Endothelial cell of umbilical vein (primary cell): ENCODE measurements at regions not wholly inside any gene's neighbourhood (a gene's known extent, or its start where the extent isn't known, plus 50 kb on each side); places are given as distances from the start of the nearest gene placed in this dataset.

Source experiments
- BruUV-seq: library from RNA; stranded (reverse); fragments of 400-500 nt; replicated peaks from 2 replicates; lab custom pipeline; 2021; lab: Mats Ljungman, UMichigan
- CTCF ChIA-PET: fragments of 300-600, 350-600 bp; sonication (Branson Sonifier 250); formaldehyde crosslinking; loops from one replicate; lab custom pipeline; 2021; ENCODE audit warnings: antibody characterized with exemption, inconsistent platforms; lab: Charles Lee
- POLR2A ChIA-PET: fragments of 300-600, 350-600 bp; sonication (Branson Sonifier 250); formaldehyde crosslinking; loops from one replicate; lab custom pipeline; 2021; ENCODE audit warnings: antibody characterized with exemption, inconsistent platforms; lab: Charles Lee
- DNase-seq: peaks from one replicate; pipeline ENCODE4 v3.0.0-alpha.2; 2011; ENCODE audit warnings: low read depth, low spot score
- FAIRE-seq: peaks from 2 replicates; lab custom pipeline; 2011; peaks lifted over from hg19 to GRCh38; lab: Jason Lieb, UNC
- H2AFZ ChIP-seq: 2 replicates; pipeline ENCODE4 v1.6.0; 2012; ENCODE audit warnings: low read depth, low read length, control low read depth, inconsistent platforms
- H3K27ac ChIP-seq: 2 replicates; pipeline ENCODE4 v1.5.1; 2011; ENCODE audit warnings: low read depth, mild to moderate bottlenecking, control low read depth, low read length, moderate library complexity; ENCODE audit not compliant: insufficient read depth
- H3K27me3 ChIP-seq, 2 experiments: 2 replicates each; pipeline versions ENCODE4 v1.6.0 to v1.6.1; 2011; ENCODE audit warnings: low read length in 2 of 2, mixed read lengths in 1 of 2; ENCODE audit not compliant: control insufficient read depth in 2 of 2, insufficient read depth in 2 of 2
- H3K36me3 ChIP-seq, 2 experiments: 2 replicates in 1 of 2; 3 replicates in 1 of 2; pipeline ENCODE4 v1.5.1; 2011; ENCODE audit warnings: low read length in 2 of 2, mild to moderate bottlenecking in 1 of 2, moderate library complexity in 1 of 2; ENCODE audit not compliant: control insufficient read depth in 2 of 2, insufficient read depth in 2 of 2; ENCODE audit errors: extremely low read depth in 1 of 2
- H3K4me1 ChIP-seq: 3 replicates; pipeline ENCODE4 v1.5.1; 2011; ENCODE audit warnings: mild to moderate bottlenecking, low read length; ENCODE audit not compliant: control insufficient read depth, insufficient read depth; ENCODE audit errors: extremely low read depth
- H3K4me2 ChIP-seq: 2 replicates; pipeline ENCODE4 v1.6.1; 2011; ENCODE audit warnings: low read length, control low read depth, mixed read lengths; ENCODE audit not compliant: insufficient read depth
- H3K4me3 ChIP-seq, 3 experiments: fragments of 200-600 bp in 1 of 3; sonication (generic), shearing (Covaris generic) in 1 of 3; replicated peaks in 1 of 3; 2 replicates each; pipeline ENCODE4 v1.5.1; 2011 to 2016; ENCODE audit warnings: control low read depth in 3 of 3, low read length in 3 of 3, mild to moderate bottlenecking in 2 of 3, inconsistent platforms in 1 of 3, low read depth in 1 of 3, moderate library complexity in 1 of 3; ENCODE audit not compliant: insufficient read depth in 1 of 3
- H3K79me2 ChIP-seq: 2 replicates; pipeline ENCODE4 v1.6.0; 2012; ENCODE audit warnings: low read length, inconsistent platforms; ENCODE audit not compliant: control insufficient read depth, insufficient read depth
- H3K9ac ChIP-seq: replicated peaks from 2 replicates; pipeline ENCODE3; 2011; ENCODE audit warnings: low read length, control low read depth; ENCODE audit not compliant: insufficient read depth; ENCODE audit errors: extremely low read depth
- H3K9me1 ChIP-seq: replicated peaks from 3 replicates; pipeline ENCODE4 v1.6.0; 2011; ENCODE audit warnings: mild to moderate bottlenecking, low read length; ENCODE audit not compliant: control insufficient read depth, insufficient read depth; ENCODE audit errors: extremely low read depth
- H3K9me3 ChIP-seq: replicated peaks from 2 replicates; pipeline ENCODE4 v1.5.1; 2012; ENCODE audit warnings: low read length, inconsistent platforms; ENCODE audit not compliant: control insufficient read depth, insufficient read depth
- H4K20me1 ChIP-seq: replicated peaks from 2 replicates; pipeline ENCODE3; 2011; ENCODE audit warnings: mild to moderate bottlenecking, low read length; ENCODE audit not compliant: control insufficient read depth, insufficient read depth; ENCODE audit errors: extremely low read depth
- CTCF ChIP-seq, 2 donors: IDR thresholded peaks; 1 replicate in 1 of 2; 2 replicates in 1 of 2; pipeline ENCODE4 v1.5.1; 2011; ENCODE audit warnings: low read length in 2 of 2, mild to moderate bottlenecking in 2 of 2, moderate library complexity in 2 of 2, control low read depth in 1 of 2, inconsistent platforms in 1 of 2, low read depth in 1 of 2; ENCODE audit not compliant: insufficient read depth in 1 of 2; ENCODE audit errors: extremely low read depth in 1 of 2
- EZH2 ChIP-seq: IDR thresholded peaks from 2 replicates; pipeline ENCODE4 v1.6.1; 2012; ENCODE audit warnings: borderline replicate concordance, low read depth, mild to moderate bottlenecking, moderate library complexity, low read length, inconsistent platforms; ENCODE audit not compliant: severe bottlenecking
- FOS ChIP-seq: IDR thresholded peaks from 2 replicates; pipeline ENCODE4 v1.6.1; 2011; ENCODE audit warnings: mild to moderate bottlenecking, low read length, moderate library complexity, borderline replicate concordance; ENCODE audit not compliant: insufficient read depth
- GATA2 ChIP-seq: IDR thresholded peaks from 2 replicates; pipeline ENCODE4 v1.7.0; 2011; ENCODE audit warnings: low read depth, mild to moderate bottlenecking, moderate library complexity, mixed read lengths, low read length; ENCODE audit not compliant: insufficient read length, insufficient read depth
- JUN ChIP-seq: IDR thresholded peaks from 2 replicates; pipeline ENCODE4 v1.6.1; 2011; ENCODE audit warnings: borderline replicate concordance, low read depth; ENCODE audit not compliant: insufficient read length, insufficient read depth
- MAX ChIP-seq: IDR thresholded peaks from 2 replicates; pipeline ENCODE4 v1.6.1; 2011; ENCODE audit not compliant: insufficient read depth, insufficient read length
- MYC ChIP-seq: IDR thresholded peaks from one replicate; pipeline ENCODE4 v1.6.1; 2011; ENCODE audit warnings: mild to moderate bottlenecking, low read depth, low read length
- POLR2A ChIP-seq: IDR thresholded peaks from 2 replicates; pipeline ENCODE4 v1.6.1; 2012; ENCODE audit warnings: low read depth, mild to moderate bottlenecking, control low read depth, low read length
- POLR2AphosphoS5 ChIP-seq: IDR thresholded peaks from 2 replicates; pipeline ENCODE4 v1.6.1; 2012; ENCODE audit warnings: low read depth, mild to moderate bottlenecking, control low read depth, low read length, moderate library complexity; ENCODE audit not compliant: insufficient read depth
- dilution Hi-C: fragments of 300-500 bp; cut with MboI; formaldehyde crosslinking; loops from one replicate; pipeline ENCODE4 v1.15.0; 2019; ENCODE audit warnings: low sequenced_read_pairs; ENCODE audit not compliant: extremely low pct_ligation_motif_present
- intact Hi-C: fragments of 100-400 bp; cut with micrococcal nuclease; formaldehyde crosslinking; loops from one replicate; pipeline ENCODE4 v1.10.0; 2022

- DNase-seq, result no peak
- CTCF ChIA-PET, result no interaction called here
- H3K4me1 ChIP-seq, result peaks cover 8% of the 10 kb centered on the region
Observed at GRCh38 chr12:84506282-84506681, 406.3 kb downstream of the SLC6A15 start.

More at GRCh38 chr12:84506282-84506681, 406.3 kb downstream of the SLC6A15 start:
- dilution Hi-C loops, result no loop called here
- H2AFZ ChIP-seq, result no peak overlapping the region
- no peak overlapping the region for H3K4me3 ChIP-seq
- H3K4me2 ChIP-seq, result no peak overlapping the region
- H3K36me3 ChIP-seq, result no peaks in the 10 kb centered on the region
- no peak for FAIRE-seq
- no peaks in the 10 kb centered on the region for H3K79me2 ChIP-seq
- no peak overlapping the region for H3K27ac ChIP-seq
- no TSS peak for BruUV-seq
- H4K20me1 ChIP-seq, result no peaks in the 10 kb centered on the region
- POLR2A ChIA-PET, result no interaction called here
- no peak for TF ChIP-seq POLR2A
- TF ChIP-seq MYC, result no peak
- no peak for TF ChIP-seq POLR2AphosphoS5
- TF ChIP-seq CTCF (IDR thresholded peaks at IDR 0.05; ENCODE audit: extremely low read depth in 1 of 2, insufficient read depth in 1 of 2, low read depth in 1 of 2, low read length in 2 of 2), result no peak
- no peak for TF ChIP-seq MAX
- TF ChIP-seq JUN, result no peak
- TF ChIP-seq GATA2, result no peak
- no peak for TF ChIP-seq FOS
- TF ChIP-seq EZH2, result no peak
- H3K27me3 ChIP-seq, result no peaks in the 10 kb centered on the region
- intact Hi-C loops, result no loop called here
- no peaks in the 10 kb centered on the region for H3K9me3 ChIP-seq
- no peaks in the 10 kb centered on the region for H3K9me1 ChIP-seq
- H3K9ac ChIP-seq, result no peak overlapping the region
